B cell (primary cell): ENCODE measurements at regions not wholly inside any gene's neighbourhood (a gene's known extent, or its start where the extent isn't known, plus 50 kb on each side); places are given as distances from the start of the nearest gene placed in this dataset.

Experiments used
- CTCF ChIP-seq: fragments of 200-600 bp; IDR thresholded peaks from one replicate; pipeline ENCODE4 v1.8.0; 2022; ENCODE audit warnings: antibody characterized with exemption, mild to moderate bottlenecking
- EZH2 ChIP-seq: IDR thresholded peaks from 2 replicates; pipeline ENCODE4 v1.6.1; 2012; ENCODE audit warnings: borderline replicate concordance, low read depth, mild to moderate bottlenecking, moderate library complexity, low read length; ENCODE audit not compliant: insufficient read depth, poor library complexity, severe bottlenecking

GRCh38 chr13:40345149-40345514 lies 321.3 kb downstream of the FOXO1 start:
- TF ChIP-seq EZH2 (no peak), CTCF (no peak)
